NCI-H226 (cell line): ENCODE measurements at regions not wholly inside any gene's neighbourhood (a gene's known extent, or its start where the extent isn't known, plus 50 kb on each side); places are given as distances from the start of the nearest gene placed in this dataset.
"Not testable (repeated sequence)": the region's sequence is repeated elsewhere in the genome, so short reads cannot be mapped to it uniquely, and the experiment has no call there.

Experiments
- DNase-seq: peaks from one replicate; pipeline ENCODE4 v3.0.0-alpha.2; 2015

- DNase-seq, result no peak
Observed at GRCh38 chr13:86426437-86426836, 627.2 kb upstream of the SLITRK6 start.

- DNase-seq, result no peak
Observed at GRCh38 chr13:86429756-86430155, 630.5 kb upstream of the SLITRK6 start.

- no peak for DNase-seq
Observed at GRCh38 chr13:86438034-86438433, 638.8 kb upstream of the SLITRK6 start.

- DNase-seq, result peak; percentile 5
Observed at GRCh38 chr13:86445206-86445605, 646.0 kb upstream of the SLITRK6 start.

- DNase-seq, result no peak
Observed at GRCh38 chr13:86445672-86446071, 646.5 kb upstream of the SLITRK6 start.

- DNase-seq, result peak; percentile 69
Observed at GRCh38 chr13:86446311-86446710, 647.1 kb upstream of the SLITRK6 start.

GRCh38 chr13:86447479-86447878, 648.3 kb upstream of the SLITRK6 start:
- DNase-seq, result no peak

GRCh38 chr13:86462011-86462410, 662.8 kb upstream of the SLITRK6 start:
- DNase-seq, result no peak

GRCh38 chr13:86464193-86464592, 665.0 kb upstream of the SLITRK6 start:
- no peak for DNase-seq

GRCh38 chr13:86474971-86475370, 675.8 kb upstream of the SLITRK6 start:
- no peak for DNase-seq

- no peak for DNase-seq
Observed at GRCh38 chr13:86476656-86477055, 677.4 kb upstream of the SLITRK6 start.

GRCh38 chr13:86486582-86486981, 687.4 kb upstream of the SLITRK6 start:
- no peak for DNase-seq

GRCh38 chr13:86491121-86491520, 691.9 kb upstream of the SLITRK6 start:
- no peak for DNase-seq

GRCh38 chr13:86501931-86502330, 702.7 kb upstream of the SLITRK6 start:
- not testable (repeated sequence) for DNase-seq

GRCh38 chr13:86510792-86511191, 711.6 kb upstream of the SLITRK6 start:
- DNase-seq, result no peak

GRCh38 chr13:86541461-86541860, 742.2 kb upstream of the SLITRK6 start:
- DNase-seq, result no peak

GRCh38 chr13:86554066-86554465, 754.8 kb upstream of the SLITRK6 start:
- DNase-seq, result no peak

GRCh38 chr13:86559901-86560300, 760.7 kb upstream of the SLITRK6 start:
- DNase-seq, result no peak

- no peak for DNase-seq
Observed at GRCh38 chr13:86562866-86563265, 763.6 kb upstream of the SLITRK6 start.

GRCh38 chr13:86563308-86563707, 764.1 kb upstream of the SLITRK6 start:
- DNase-seq, result peak; percentile 28

GRCh38 chr13:86567119-86567518, 767.9 kb upstream of the SLITRK6 start:
- DNase-seq, result no peak

GRCh38 chr13:86569119-86569518, 769.9 kb upstream of the SLITRK6 start:
- no peak for DNase-seq

GRCh38 chr13:86569974-86570373, 770.8 kb upstream of the SLITRK6 start:
- no peak for DNase-seq

- DNase-seq, result peak; percentile 22
Observed at GRCh38 chr13:86572115-86572514, 772.9 kb upstream of the SLITRK6 start.

- no peak for DNase-seq
Observed at GRCh38 chr13:86579662-86580061, 780.4 kb upstream of the SLITRK6 start.

- DNase-seq, result no peak
Observed at GRCh38 chr13:86581706-86582105, 782.5 kb upstream of the SLITRK6 start.
